ENCODE measurements at regions not wholly inside any gene's neighbourhood (a gene's known extent, or its start where the extent isn't known, plus 50 kb on each side); places are given as distances from the start of the nearest gene placed in this dataset.

- TF ChIP-seq, protein P1, sequence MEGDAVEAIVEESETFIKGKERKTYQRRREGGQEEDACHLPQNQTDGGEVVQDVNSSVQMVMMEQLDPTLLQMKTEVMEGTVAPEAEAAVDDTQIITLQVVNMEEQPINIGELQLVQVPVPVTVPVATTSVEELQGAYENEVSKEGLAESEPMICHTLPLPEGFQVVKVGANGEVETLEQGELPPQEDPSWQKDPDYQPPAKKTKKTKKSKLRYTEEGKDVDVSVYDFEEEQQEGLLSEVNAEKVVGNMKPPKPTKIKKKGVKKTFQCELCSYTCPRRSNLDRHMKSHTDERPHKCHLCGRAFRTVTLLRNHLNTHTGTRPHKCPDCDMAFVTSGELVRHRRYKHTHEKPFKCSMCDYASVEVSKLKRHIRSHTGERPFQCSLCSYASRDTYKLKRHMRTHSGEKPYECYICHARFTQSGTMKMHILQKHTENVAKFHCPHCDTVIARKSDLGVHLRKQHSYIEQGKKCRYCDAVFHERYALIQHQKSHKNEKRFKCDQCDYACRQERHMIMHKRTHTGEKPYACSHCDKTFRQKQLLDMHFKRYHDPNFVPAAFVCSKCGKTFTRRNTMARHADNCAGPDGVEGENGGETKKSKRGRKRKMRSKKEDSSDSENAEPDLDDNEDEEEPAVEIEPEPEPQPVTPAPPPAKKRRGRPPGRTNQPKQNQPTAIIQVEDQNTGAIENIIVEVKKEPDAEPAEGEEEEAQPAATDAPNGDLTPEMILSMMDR (IDR thresholded peaks at IDR 0.05; ENCODE audit: insufficient read depth, low read depth, low read length): no peak
- CTCF ChIA-PET: no interaction called here
- Histone ChIP-seq H3K36me3 (ENCODE audit: control insufficient read depth, insufficient read depth, low read length) (no peaks in the 10 kb centered on the region), H3K4me3 (ENCODE audit: low read depth, low read length) (no peak overlapping the region), H3K27me3 (ENCODE audit: control insufficient read depth, insufficient read depth, low read length) (no peaks in the 10 kb centered on the region)
- DNase-seq (ENCODE audit: low read depth): no peak
- POLR2A ChIA-PET: no interaction called here
Observed at GRCh38 chr3:35408882-35409281, 230.4 kb upstream of the ARPP21 start.

DNA sequence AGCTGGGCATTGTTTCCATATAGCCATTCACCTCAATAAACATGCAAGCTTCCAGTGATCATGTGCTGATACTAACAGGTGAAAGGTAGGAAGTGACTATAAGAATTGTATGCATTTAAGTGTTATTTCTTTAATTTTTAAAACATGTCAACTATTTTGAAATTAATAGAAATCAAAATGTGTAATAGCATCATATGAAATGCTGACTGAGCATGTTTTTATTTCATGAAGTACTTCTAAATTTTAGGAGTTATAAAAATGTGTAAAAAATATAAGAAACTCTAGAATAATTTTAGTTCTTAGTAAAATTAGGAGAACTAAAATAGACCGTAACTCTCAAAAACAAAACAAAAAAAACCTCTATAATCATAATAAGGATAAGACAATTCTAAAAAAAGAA lies 229.3 kb upstream of the ARPP21 start:
- POLR2A ChIA-PET: no interaction called here

DNA sequence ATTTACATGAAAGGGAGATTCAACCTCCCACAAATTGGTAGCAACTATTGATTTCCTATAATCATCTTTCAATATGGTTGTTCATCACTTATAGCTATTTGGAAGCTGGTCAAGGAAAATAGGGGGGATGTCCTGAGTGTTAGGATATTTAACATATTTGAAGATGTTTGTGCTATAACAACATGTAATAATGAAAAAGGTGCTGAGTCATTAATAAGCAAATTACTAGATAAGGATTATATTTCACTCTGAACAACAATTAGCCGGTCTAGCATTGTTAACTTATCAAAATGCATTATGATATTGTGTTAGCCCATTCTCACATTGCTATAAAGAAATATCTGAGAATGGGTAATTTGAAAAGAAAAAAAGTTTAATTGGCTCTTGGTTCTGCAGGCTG lies 225.8 kb upstream of the ARPP21 start:
- Histone ChIP-seq H3K4me3 (ENCODE audit: low read depth, low read length) (no peak overlapping the region), H3K36me3 (ENCODE audit: control insufficient read depth, insufficient read depth, low read length) (no peaks in the 10 kb centered on the region), H3K27me3 (ENCODE audit: control insufficient read depth, insufficient read depth, low read length) (no peaks in the 10 kb centered on the region)
- TF ChIP-seq, protein P1 (IDR thresholded peaks at IDR 0.05; ENCODE audit: insufficient read depth, low read depth, low read length): no peak
- no peak for DNase-seq (ENCODE audit: low read depth)
- ChIA-PET POLR2A (no interaction called here), CTCF (no interaction called here)

More for the DNA sequence above, 229.3 kb upstream of the ARPP21 start:
- H3K36me3 ChIP-seq (ENCODE audit: control insufficient read depth, insufficient read depth, low read length): no peaks in the 10 kb centered on the region
- no peak for DNase-seq (ENCODE audit: low read depth)
- H3K4me3 ChIP-seq (ENCODE audit: low read depth, low read length): no peak overlapping the region
- TF ChIP-seq, protein P1 (IDR thresholded peaks at IDR 0.05; ENCODE audit: insufficient read depth, low read depth, low read length): no peak
- no peaks in the 10 kb centered on the region for H3K27me3 ChIP-seq (ENCODE audit: control insufficient read depth, insufficient read depth, low read length)
- CTCF ChIA-PET: no interaction called here

DNA sequence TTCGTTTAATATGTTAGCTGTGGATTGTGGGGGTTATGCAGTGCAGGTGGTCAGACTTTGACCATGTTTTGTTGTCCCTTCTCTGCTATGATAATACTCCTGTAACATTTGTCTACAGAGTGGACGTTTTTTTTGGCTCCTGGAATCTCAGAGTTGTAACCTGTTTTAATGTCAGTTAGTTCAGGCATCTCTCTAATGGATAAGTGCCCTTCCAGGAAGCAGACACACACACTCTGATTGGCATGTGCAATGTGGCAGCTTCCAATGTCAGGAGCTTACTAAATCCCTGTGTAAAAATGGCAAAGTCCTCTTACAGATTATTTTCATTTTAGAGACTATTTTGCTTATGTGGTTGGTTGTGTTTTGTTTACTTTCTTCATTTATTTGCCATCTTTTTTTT lies 222.2 kb upstream of the ARPP21 start:
- TF ChIP-seq, protein P1 (IDR thresholded peaks at IDR 0.05; ENCODE audit: insufficient read depth, low read depth, low read length): no peak
- CTCF ChIA-PET: no interaction called here
- Histone ChIP-seq H3K27me3 (ENCODE audit: control insufficient read depth, insufficient read depth, low read length) (no peaks in the 10 kb centered on the region), H3K4me3 (ENCODE audit: low read depth, low read length) (no peak overlapping the region), H3K36me3 (ENCODE audit: control insufficient read depth, insufficient read depth, low read length) (no peaks in the 10 kb centered on the region)
- POLR2A ChIA-PET: no interaction called here
- DNase-seq (ENCODE audit: low read depth): no peak

DNA sequence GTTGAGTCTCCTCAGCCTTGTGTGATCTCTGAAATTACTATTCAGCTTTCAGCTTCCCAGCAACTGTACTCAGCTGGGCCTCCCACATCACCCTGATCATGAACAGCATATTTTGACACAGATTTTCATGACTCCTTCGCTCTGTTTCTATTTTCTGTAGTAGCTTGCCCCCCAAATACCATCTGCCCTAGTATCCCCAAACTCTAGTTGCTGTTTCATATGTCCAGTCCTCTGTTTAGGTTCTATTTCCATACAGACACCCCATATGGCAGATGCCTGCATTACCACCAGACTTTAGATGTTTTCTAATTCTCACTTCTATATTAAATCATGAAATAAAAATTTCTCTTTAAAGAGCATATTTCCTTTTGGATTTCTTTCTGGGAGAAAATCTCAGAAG lies 217.2 kb upstream of the ARPP21 start:
- TF ChIP-seq, protein P1 (IDR thresholded peaks at IDR 0.05; ENCODE audit: insufficient read depth, low read depth, low read length): no peak
- no peaks in the 10 kb centered on the region for H3K27me3 ChIP-seq (ENCODE audit: control insufficient read depth, insufficient read depth, low read length)
- DNase-seq (ENCODE audit: low read depth): no peak
- POLR2A ChIA-PET: no interaction called here
- no peak overlapping the region for H3K4me3 ChIP-seq (ENCODE audit: low read depth, low read length)
- no peaks in the 10 kb centered on the region for H3K36me3 ChIP-seq (ENCODE audit: control insufficient read depth, insufficient read depth, low read length)
- CTCF ChIA-PET: no interaction called here

Measured in BJ (cell line).